ENCODE measurements at regions not wholly inside any gene's neighbourhood (a gene's known extent, or its start where the extent isn't known, plus 50 kb on each side); places are given as distances from the start of the nearest gene placed in this dataset.

DNA sequence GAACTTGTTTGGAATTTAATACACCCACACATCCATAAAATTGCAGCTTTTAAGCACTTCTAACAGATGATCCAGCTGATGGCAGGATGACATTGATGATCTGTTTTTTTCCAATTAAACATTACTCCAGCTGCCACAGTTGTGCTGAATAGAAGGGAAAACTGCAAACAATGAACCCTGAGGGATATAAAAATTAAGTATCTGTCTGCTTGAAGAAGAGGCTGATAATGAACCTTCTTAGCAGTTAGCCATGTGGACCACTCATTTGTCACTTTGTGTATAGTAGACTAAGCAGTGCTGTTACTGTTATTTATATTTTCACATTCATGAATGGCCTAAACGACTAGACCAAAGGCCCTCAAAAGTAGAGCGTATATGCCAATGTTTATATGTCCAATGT, 1201.0 kb upstream of the LRRTM1 start:
- intact Hi-C loops (cut with DNase I, micrococcal nuclease) = no loop called here

DNA sequence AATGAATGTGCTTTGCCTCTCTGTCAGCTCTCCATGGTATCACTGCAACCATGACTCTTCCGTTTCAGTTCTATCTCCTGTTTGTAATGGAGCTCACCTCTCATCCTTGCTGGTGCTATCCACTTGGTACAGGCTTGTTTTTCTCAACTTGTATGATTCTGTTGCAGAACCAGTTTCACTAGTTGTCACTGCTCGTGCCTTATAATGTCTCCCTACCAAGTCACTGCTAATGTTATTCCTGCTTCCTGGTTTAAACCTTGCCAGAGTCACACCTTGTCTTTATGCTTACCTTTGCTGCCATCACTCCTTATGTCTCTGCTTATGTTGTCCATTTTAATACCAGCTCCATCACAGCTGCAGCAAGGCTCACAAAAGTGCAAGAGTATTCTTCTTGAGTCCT, 1191.0 kb upstream of the LRRTM1 start:
- H3K4me1 Mint-ChIP-seq (ENCODE audit: low read depth) = no peaks in the 10 kb centered on the region
- no peaks in the 10 kb centered on the region for H3K27me3 Mint-ChIP-seq
- H3K27ac ChIP-seq (ENCODE audit: low read depth in 1 of 2, low read length in 2 of 2) = no peak overlapping the region
- no peak overlapping the region for H3K27ac Mint-ChIP-seq
- intact Hi-C loops (cut with DNase I, micrococcal nuclease) = no loop called here
- H3K36me3 ChIP-seq (ENCODE audit: insufficient read depth, low read length) = no peaks in the 10 kb centered on the region
- ChIA-PET POLR2A (no interaction called here), CTCF (no interaction called here)
- no peak for ATAC-seq (ENCODE audit: poor library complexity)
- no peaks in the 10 kb centered on the region for H3K36me3 Mint-ChIP-seq (ENCODE audit: low read depth)
- H3K4me3 Mint-ChIP-seq = no peak overlapping the region
- no peaks in the 10 kb centered on the region for H3K4me1 ChIP-seq (ENCODE audit: insufficient read depth, low read length)
- TF ChIP-seq, protein P1, sequence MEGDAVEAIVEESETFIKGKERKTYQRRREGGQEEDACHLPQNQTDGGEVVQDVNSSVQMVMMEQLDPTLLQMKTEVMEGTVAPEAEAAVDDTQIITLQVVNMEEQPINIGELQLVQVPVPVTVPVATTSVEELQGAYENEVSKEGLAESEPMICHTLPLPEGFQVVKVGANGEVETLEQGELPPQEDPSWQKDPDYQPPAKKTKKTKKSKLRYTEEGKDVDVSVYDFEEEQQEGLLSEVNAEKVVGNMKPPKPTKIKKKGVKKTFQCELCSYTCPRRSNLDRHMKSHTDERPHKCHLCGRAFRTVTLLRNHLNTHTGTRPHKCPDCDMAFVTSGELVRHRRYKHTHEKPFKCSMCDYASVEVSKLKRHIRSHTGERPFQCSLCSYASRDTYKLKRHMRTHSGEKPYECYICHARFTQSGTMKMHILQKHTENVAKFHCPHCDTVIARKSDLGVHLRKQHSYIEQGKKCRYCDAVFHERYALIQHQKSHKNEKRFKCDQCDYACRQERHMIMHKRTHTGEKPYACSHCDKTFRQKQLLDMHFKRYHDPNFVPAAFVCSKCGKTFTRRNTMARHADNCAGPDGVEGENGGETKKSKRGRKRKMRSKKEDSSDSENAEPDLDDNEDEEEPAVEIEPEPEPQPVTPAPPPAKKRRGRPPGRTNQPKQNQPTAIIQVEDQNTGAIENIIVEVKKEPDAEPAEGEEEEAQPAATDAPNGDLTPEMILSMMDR (IDR thresholded peaks at IDR 0.05) = no peak
- H3K4me3 ChIP-seq (ENCODE audit: low read length) = no peak overlapping the region
- no peaks in the 10 kb centered on the region for H3K27me3 ChIP-seq (ENCODE audit: control insufficient read depth in 1 of 2, insufficient read depth in 2 of 2, low read length in 2 of 2)
- no peak for DNase-seq
- H3K9me3 Mint-ChIP-seq = peaks cover 16% of the 10 kb centered on the region
- H3K9me3 ChIP-seq (ENCODE audit: control insufficient read depth in 1 of 2, insufficient read depth in 1 of 2, low read length in 2 of 2) = peaks cover 0 to 3% of the 10 kb centered on the region in 2 experiments

More for the DNA sequence above, 1201.0 kb upstream of the LRRTM1 start:
- H3K9me3 ChIP-seq (ENCODE audit: control insufficient read depth in 1 of 2, insufficient read depth in 1 of 2, low read length in 2 of 2) = peaks cover 0 to 2% of the 10 kb centered on the region in 2 experiments
- no peak overlapping the region for H3K27ac ChIP-seq (ENCODE audit: low read depth in 1 of 2, low read length in 2 of 2)
- no peak overlapping the region for H3K4me3 ChIP-seq (ENCODE audit: low read length)
- TF ChIP-seq, protein P1 (IDR thresholded peaks at IDR 0.05) = no peak
- Mint-ChIP-seq H3K4me3 (no peak overlapping the region), H3K4me1 (ENCODE audit: low read depth) (no peaks in the 10 kb centered on the region), H3K36me3 (ENCODE audit: low read depth) (no peaks in the 10 kb centered on the region), H3K27me3 (no peaks in the 10 kb centered on the region), H3K9me3 (peaks cover 8% of the 10 kb centered on the region), H3K27ac (no peak overlapping the region)
- DNase-seq (no peak), ATAC-seq (ENCODE audit: poor library complexity) (no peak)
- no peaks in the 10 kb centered on the region for H3K4me1 ChIP-seq (ENCODE audit: insufficient read depth, low read length)
- H3K27me3 ChIP-seq (ENCODE audit: control insufficient read depth in 1 of 2, insufficient read depth in 2 of 2, low read length in 2 of 2) = no peaks in the 10 kb centered on the region
- POLR2A ChIA-PET = no interaction called here
- CTCF ChIA-PET = no interaction called here
- no peaks in the 10 kb centered on the region for H3K36me3 ChIP-seq (ENCODE audit: insufficient read depth, low read length)

DNA sequence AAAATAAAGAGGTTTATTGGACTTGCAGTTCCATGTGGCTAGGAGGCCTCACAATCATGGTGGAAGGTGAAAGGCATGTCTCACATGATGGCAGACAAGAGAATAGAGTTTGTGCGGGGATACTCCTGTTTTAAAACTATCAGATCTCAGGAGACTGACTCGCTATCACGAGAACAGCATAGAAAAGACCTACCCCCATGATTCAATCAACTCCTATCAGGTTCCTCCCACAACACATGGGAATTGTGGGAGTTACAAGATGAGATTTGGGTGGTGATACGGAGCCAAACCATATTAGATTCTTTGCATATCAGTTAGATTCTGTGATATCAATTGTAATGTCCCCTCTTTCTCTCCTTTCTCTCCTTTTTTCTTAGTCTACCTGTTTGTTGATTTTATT, 1178.7 kb upstream of the LRRTM1 start:
- DNase-seq (no peak), ATAC-seq (ENCODE audit: poor library complexity) (no peak)
- ChIA-PET POLR2A (no interaction called here), CTCF (no interaction called here)
- Histone ChIP-seq H3K4me1 (ENCODE audit: insufficient read depth, low read length) (no peaks in the 10 kb centered on the region), H3K27ac (ENCODE audit: low read depth in 1 of 2, low read length in 2 of 2) (no peak overlapping the region), H3K9me3 (ENCODE audit: control insufficient read depth in 1 of 2, insufficient read depth in 1 of 2, low read length in 2 of 2) (peaks cover 7 to 16% of the 10 kb centered on the region in 2 experiments), H3K4me3 (ENCODE audit: low read length) (no peak overlapping the region), H3K27me3 (ENCODE audit: control insufficient read depth in 1 of 2, insufficient read depth in 2 of 2, low read length in 2 of 2) (no peaks in the 10 kb centered on the region), H3K36me3 (ENCODE audit: insufficient read depth, low read length) (no peaks in the 10 kb centered on the region)
- Mint-ChIP-seq H3K36me3 (ENCODE audit: low read depth) (no peaks in the 10 kb centered on the region), H3K27ac (no peak overlapping the region), H3K27me3 (no peaks in the 10 kb centered on the region), H3K4me1 (ENCODE audit: low read depth) (no peaks in the 10 kb centered on the region), H3K9me3 (peaks cover 7% of the 10 kb centered on the region), H3K4me3 (no peak overlapping the region)
- TF ChIP-seq, protein P1 (IDR thresholded peaks at IDR 0.05) = no peak
- intact Hi-C loops (cut with DNase I, micrococcal nuclease) = no loop called here
